22Rv1 (cell line): ENCODE measurements at regions not wholly inside any gene's neighbourhood (a gene's known extent, or its start where the extent isn't known, plus 50 kb on each side); places are given as distances from the start of the nearest gene placed in this dataset.

Source experiments
- H3K27ac ChIP-seq: fragments of 450-650 bp; 2 replicates; pipeline ENCODE4 v1.5.1; 2017
- ZFX ChIP-seq: fragments of 450-650 bp; IDR thresholded peaks from 2 replicates; pipeline ENCODE4 v1.6.1; 2017; ENCODE audit warnings: antibody characterized with exemption, borderline replicate concordance
- TF ChIP-seq, protein P1 (sequence below): fragments of 450-650 bp; IDR thresholded peaks from 2 replicates; pipeline ENCODE4 v1.5.1; 2017; ENCODE audit warnings: mild to moderate bottlenecking

DNA sequence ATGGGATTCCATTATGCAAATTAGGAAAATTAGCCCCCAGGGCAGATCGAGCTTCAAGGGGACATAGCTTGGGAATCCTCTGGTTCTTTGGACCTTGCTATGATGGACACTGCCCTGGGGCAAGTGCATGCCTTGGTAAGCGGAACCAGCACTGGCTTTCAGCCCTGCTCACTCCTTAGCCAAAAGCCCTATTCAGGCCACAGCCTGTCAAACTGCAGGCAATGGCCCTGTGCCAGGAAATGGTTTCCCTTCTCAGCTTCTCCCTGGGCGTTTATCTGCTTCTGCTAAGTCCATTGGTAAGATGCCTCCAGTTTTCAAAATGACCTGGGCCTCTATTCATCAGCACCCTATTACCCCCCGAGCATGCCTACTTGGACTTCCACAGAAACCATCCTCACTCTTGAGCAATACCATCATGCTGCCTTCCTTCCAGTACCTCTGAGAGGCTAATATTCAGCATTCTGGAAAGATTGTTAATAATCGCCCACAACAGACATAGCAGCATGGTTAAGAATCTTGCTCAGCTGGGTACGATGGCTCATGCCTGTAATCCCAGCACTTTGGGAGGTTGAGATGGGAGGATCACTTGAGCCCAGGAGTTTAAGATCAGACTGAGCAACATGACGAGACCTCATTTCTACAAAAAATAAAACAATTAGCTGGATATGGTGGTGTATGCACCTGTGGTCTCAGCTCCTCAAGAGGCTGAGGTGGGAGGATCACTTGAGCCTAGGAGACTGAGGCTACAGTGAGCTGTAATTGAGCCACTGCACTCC is 918.6 kb upstream of the AUTS2 start:
- H3K27ac ChIP-seq, result no peak overlapping the region
- no peak for TF ChIP-seq ZFX
- TF ChIP-seq, protein P1, sequence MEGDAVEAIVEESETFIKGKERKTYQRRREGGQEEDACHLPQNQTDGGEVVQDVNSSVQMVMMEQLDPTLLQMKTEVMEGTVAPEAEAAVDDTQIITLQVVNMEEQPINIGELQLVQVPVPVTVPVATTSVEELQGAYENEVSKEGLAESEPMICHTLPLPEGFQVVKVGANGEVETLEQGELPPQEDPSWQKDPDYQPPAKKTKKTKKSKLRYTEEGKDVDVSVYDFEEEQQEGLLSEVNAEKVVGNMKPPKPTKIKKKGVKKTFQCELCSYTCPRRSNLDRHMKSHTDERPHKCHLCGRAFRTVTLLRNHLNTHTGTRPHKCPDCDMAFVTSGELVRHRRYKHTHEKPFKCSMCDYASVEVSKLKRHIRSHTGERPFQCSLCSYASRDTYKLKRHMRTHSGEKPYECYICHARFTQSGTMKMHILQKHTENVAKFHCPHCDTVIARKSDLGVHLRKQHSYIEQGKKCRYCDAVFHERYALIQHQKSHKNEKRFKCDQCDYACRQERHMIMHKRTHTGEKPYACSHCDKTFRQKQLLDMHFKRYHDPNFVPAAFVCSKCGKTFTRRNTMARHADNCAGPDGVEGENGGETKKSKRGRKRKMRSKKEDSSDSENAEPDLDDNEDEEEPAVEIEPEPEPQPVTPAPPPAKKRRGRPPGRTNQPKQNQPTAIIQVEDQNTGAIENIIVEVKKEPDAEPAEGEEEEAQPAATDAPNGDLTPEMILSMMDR, result no peak

DNA sequence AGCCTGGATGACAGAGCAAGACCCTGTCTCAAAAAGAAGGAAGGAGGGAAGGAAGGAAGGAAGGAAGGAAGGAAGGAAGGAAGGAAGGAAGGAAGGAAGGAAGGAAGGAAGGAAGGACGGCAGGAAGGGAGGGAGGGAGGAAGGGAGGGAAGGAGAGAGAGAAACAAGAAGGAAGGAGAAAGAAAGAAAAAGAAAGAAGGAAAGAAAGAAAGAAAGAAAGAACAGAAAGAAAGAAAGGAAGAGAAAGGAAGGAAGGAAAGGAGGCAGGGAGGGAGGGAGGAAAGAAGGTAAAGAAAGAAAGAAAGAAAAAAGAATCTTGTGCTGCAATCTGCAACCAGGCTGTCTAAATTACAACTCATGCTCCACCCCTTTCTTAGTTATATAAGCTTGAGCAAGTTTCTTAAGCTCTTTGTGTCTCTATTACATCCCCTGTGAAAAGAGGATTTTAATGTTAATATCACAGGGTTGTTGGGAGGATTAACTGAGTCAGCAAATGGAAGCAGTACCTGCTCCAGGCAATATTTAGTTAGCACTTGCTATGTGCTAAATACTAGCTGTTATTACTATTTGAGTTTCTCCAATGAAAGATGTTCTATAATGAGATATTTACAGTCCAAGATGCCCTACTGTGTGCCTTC is 917.9 kb upstream of the AUTS2 start:
- H3K27ac ChIP-seq, result no peak overlapping the region
- TF ChIP-seq, protein P1, result no peak
- no peak for TF ChIP-seq ZFX

DNA sequence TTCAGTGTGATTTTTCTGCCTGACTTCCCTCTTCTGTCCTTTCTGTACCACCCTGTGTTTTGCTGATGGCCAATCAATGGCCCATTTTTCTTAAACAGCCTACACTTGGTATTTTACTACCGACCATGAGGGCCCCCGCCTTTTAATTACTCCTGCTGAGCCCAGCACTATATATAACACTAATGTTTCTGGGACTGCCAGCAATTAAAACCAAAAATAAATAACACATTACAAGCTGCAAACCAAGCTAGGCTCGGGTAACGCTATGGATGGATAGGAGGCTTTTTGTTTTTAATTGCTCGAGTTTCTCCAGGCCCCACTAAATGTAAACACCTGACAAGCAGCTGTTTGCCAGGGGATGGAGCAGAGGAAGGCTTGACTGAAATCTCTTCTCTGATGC is 915.4 kb upstream of the AUTS2 start:
- TF ChIP-seq, protein P1, result no peak
- no peak for TF ChIP-seq ZFX
- H3K27ac ChIP-seq, result no peak overlapping the region

DNA sequence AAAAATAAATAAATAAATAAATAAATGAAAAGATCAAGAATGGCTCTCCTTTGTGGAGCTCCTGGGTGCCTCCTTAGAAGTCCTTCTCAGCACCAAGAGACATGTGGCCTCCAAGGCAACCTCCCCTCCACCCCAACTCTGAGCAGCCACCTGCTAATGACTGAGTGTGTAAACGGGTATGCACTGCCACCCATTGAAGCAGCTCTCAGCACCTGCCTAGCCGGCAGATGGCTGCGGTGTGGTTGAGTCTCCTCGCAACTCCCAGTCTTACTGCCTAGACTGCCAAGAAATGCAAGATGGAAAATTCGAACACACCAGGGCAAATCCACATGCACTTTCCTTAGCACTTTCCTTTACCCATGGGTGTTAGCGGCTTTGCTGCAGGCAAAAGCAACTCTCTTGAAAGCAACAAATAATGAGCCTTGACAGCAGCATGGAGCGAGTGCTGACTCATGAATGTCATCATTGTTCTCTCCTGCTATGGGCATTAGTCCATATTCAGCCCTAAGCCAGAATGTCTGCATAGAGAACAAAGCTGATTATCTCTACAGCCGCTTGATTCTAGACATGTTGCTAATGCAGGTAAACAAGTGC is 913.9 kb upstream of the AUTS2 start:
- TF ChIP-seq, protein P1, result no peak
- no peak for TF ChIP-seq ZFX
- H3K27ac ChIP-seq, result no peak overlapping the region

DNA sequence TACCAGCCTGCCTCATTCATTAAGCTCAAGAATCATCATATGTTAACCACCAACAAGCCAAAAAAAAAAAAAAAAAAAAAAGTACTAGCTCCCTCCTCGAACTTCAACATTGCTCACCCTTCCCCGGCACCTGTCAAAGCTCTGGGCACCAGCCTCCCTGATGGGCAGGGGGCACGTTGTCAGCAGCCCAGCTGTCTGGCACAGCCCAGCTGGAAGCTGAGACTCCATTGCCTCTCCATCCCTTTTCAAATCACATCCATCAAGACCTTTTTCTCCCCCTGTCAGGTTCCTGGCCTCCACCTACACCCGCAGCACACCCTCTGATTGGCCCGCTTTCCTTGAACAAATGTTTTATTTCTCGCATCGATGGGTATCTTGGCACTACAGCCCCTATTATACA is 913.3 kb upstream of the AUTS2 start:
- TF ChIP-seq, protein P1, result no peak
- TF ChIP-seq ZFX, result no peak
- no peak overlapping the region for H3K27ac ChIP-seq

DNA sequence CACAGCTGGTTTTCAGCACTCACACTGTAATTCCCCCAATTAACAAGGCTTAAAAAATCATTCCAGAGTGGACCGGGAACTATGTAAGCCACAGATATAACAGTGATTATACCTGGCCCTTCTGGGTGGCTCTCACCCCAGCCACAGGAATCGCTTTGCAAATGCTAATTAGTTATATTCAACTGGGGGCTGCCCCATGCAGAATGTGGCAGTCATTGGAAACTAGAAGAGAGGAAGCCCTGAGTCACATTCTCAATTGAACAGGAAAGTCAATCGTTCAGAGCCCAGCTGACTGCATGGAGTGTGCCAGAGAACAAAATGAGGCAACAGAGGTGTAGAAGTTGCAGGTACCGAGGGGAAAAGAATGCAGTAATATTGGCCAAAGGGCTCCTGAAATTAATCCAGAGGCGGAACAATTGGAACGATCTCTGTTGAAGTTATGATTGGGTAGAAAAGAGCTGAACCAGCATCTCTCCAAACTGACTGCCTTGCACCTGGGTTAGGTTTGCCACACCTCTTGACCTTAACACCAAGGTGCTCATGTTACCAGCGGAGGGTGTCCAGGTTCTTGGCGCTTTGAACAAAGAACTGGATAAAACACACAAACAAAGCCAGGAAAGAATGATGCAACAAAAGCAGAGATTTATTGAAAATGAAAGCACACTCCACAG is 909.7 kb upstream of the AUTS2 start:
- TF ChIP-seq, protein P1, result no peak
- H3K27ac ChIP-seq, result no peak overlapping the region
